H1 (cell line): ENCODE measurements at regions not wholly inside any gene's neighbourhood (a gene's known extent, or its start where the extent isn't known, plus 50 kb on each side); places are given as distances from the start of the nearest gene placed in this dataset.
"Not testable (repeated sequence)": the region's sequence is repeated elsewhere in the genome, so short reads cannot be mapped to it uniquely, and the experiment has no call there.

ENCODE experiments used
- CTCF ChIA-PET: fragments of 300-600 bp; sonication (Branson Sonifier 250); formaldehyde crosslinking; loops from one replicate; lab custom pipeline; 2021; ENCODE audit not compliant: partially characterized antibody; lab: Charles Lee
- POLR2A ChIA-PET: fragments of 300-600 bp; sonication (Branson Sonifier 250); formaldehyde crosslinking; loops from one replicate; lab custom pipeline; 2021; ENCODE audit warnings: inconsistent platforms; ENCODE audit not compliant: partially characterized antibody; lab: Charles Lee
- DNase-seq, 2 experiments: peaks; one replicate each; pipeline versions ENCODE4 v3.0.0 to v3.0.0-alpha.2; 2010 to 2022; ENCODE audit warnings: low spot score in 2 of 2, low read depth in 1 of 2, mixed read lengths in 1 of 2
- FAIRE-seq: peaks from 2 replicates; lab custom pipeline; 2011; peaks lifted over from hg19 to GRCh38; lab: Jason Lieb, UNC
- H2AFZ ChIP-seq: 2 replicates; pipeline ENCODE4 v1.8.1; 2012; ENCODE audit warnings: low read length, inconsistent platforms
- H2AK5ac ChIP-seq: 2 replicates; pipeline ENCODE4 v1.6.1; 2013; ENCODE audit warnings: low read depth, low read length
- H2BK120ac ChIP-seq: replicated peaks from 2 replicates; pipeline ENCODE3; 2013; ENCODE audit warnings: low read depth, low read length, inconsistent platforms
- H2BK12ac ChIP-seq: 2 replicates; pipeline ENCODE4 v1.6.1; 2013; ENCODE audit warnings: low read depth, low read length
- H2BK15ac ChIP-seq: 2 replicates; pipeline ENCODE4 v1.6.1; 2013; ENCODE audit warnings: low read length
- H2BK20ac ChIP-seq: 2 replicates; pipeline ENCODE4 v1.6.1; 2013; ENCODE audit warnings: low read length
- H2BK5ac ChIP-seq: 2 replicates; pipeline ENCODE4 v1.6.1; 2013; ENCODE audit warnings: low read depth, low read length
- H3K14ac ChIP-seq: 2 replicates; pipeline ENCODE4 v1.6.1; 2013; ENCODE audit warnings: inconsistent platforms; ENCODE audit not compliant: insufficient read length
- H3K18ac ChIP-seq: 2 replicates; pipeline ENCODE4 v1.6.1; 2013; ENCODE audit warnings: low read length; ENCODE audit errors: extremely low read depth
- H3K23ac ChIP-seq: 2 replicates; pipeline ENCODE4 v1.6.1; 2013; ENCODE audit warnings: inconsistent platforms; ENCODE audit not compliant: insufficient read length
- H3K23me2 ChIP-seq: 2 replicates; pipeline ENCODE4 v1.6.1; 2013; ENCODE audit warnings: low read depth, low read length
- H3K27ac ChIP-seq: 2 replicates; pipeline ENCODE4 v1.6.1; 2011; ENCODE audit warnings: low read depth, low read length, inconsistent platforms
- H3K27me3 ChIP-seq, 4 experiments: replicated peaks in 1 of 4; 1 replicate in 1 of 4; 2 replicates in 3 of 4; pipeline versions ENCODE4 v1.6.1 to v1.8.1; 2011 to 2013; ENCODE audit warnings: low read length in 3 of 4, mild to moderate bottlenecking in 3 of 4, inconsistent platforms in 2 of 4, mixed read lengths in 2 of 4, moderate library complexity in 1 of 4; ENCODE audit not compliant: control insufficient read depth in 3 of 4, insufficient read depth in 3 of 4; ENCODE audit errors: extremely low read depth in 1 of 4
- H3K36me3 ChIP-seq, 4 experiments: 2 replicates each; pipeline versions ENCODE4 v1.6.1 to v1.8.1; 2011 to 2013; ENCODE audit warnings: mild to moderate bottlenecking in 4 of 4, low read length in 3 of 4, moderate library complexity in 2 of 4, control low read depth in 1 of 4, inconsistent platforms in 1 of 4; ENCODE audit not compliant: insufficient read depth in 4 of 4, control insufficient read depth in 2 of 4
- H3K4ac ChIP-seq: replicated peaks from 2 replicates; pipeline ENCODE3; 2013; ENCODE audit warnings: low read length, low read depth, mixed read lengths, inconsistent platforms; ENCODE audit not compliant: insufficient read length
- H3K4me1 ChIP-seq, 4 experiments: replicated peaks in 1 of 4; 1 replicate in 1 of 4; 2 replicates in 3 of 4; pipeline versions ENCODE4 v1.6.1 to v1.8.1; 2011 to 2013; ENCODE audit warnings: low read length in 3 of 4, inconsistent platforms in 2 of 4, mixed read lengths in 1 of 4; ENCODE audit not compliant: insufficient read depth in 4 of 4, control insufficient read depth in 3 of 4
- H3K4me2 ChIP-seq, 2 experiments: 2 replicates each; pipeline versions ENCODE4 v1.6.1 to v1.8.1; 2011 to 2013; ENCODE audit warnings: low read depth in 2 of 2, low read length in 2 of 2, control low read depth in 1 of 2, inconsistent platforms in 1 of 2, mild to moderate bottlenecking in 1 of 2; ENCODE audit not compliant: insufficient read depth in 1 of 2
- H3K4me3 ChIP-seq, 4 experiments: fragments of 200-600, 300-600 bp in 1 of 4; sonication (generic), shearing (Covaris generic), sonication (Bioruptor Twin) in 1 of 4; 2 replicates each; pipeline versions ENCODE4 v1.5.1 to v1.8.1; 2011 to 2016; ENCODE audit warnings: low read length in 4 of 4, low read depth in 3 of 4, control low read depth in 2 of 4, inconsistent platforms in 2 of 4, mild to moderate bottlenecking in 2 of 4, mixed read lengths in 1 of 4, moderate library complexity in 1 of 4; ENCODE audit not compliant: insufficient read depth in 2 of 4; ENCODE audit errors: extremely low read depth in 1 of 4
- H3K56ac ChIP-seq: replicated peaks from 2 replicates; pipeline ENCODE3; 2013; ENCODE audit warnings: low read depth, mild to moderate bottlenecking, mixed read lengths, low read length, inconsistent platforms; ENCODE audit not compliant: insufficient read length
- H3K79me1 ChIP-seq: 2 replicates; pipeline ENCODE4 v1.6.1; 2013; ENCODE audit warnings: low read depth, low read length, control low read depth
- H3K79me2 ChIP-seq, 2 experiments: 2 replicates each; pipeline versions ENCODE4 v1.6.1 to v1.8.1; 2012 to 2013; ENCODE audit warnings: low read length in 2 of 2, mild to moderate bottlenecking in 2 of 2, inconsistent platforms in 1 of 2; ENCODE audit not compliant: insufficient read depth in 2 of 2, control insufficient read depth in 1 of 2
- H3K9ac ChIP-seq, 4 experiments: replicated peaks in 1 of 4; 1 replicate in 1 of 4; 2 replicates in 3 of 4; pipeline versions ENCODE4 v1.6.1 to v1.8.1; 2011 to 2013; ENCODE audit warnings: low read depth in 3 of 4, low read length in 3 of 4, control low read depth in 2 of 4, mild to moderate bottlenecking in 2 of 4, moderate library complexity in 2 of 4, inconsistent platforms in 1 of 4; ENCODE audit errors: extremely low read depth in 1 of 4
- H3K9me3 ChIP-seq, 2 experiments: 2 replicates each; pipeline versions ENCODE4 v1.6.1 to v1.8.1; 2012 to 2013; ENCODE audit warnings: mild to moderate bottlenecking in 2 of 2, moderate library complexity in 2 of 2, control low read depth in 1 of 2, inconsistent platforms in 1 of 2, low read depth in 1 of 2, low read length in 1 of 2, mixed read lengths in 1 of 2; ENCODE audit not compliant: insufficient read depth in 2 of 2
- H4K20me1 ChIP-seq, 2 experiments: replicated peaks in 1 of 2; 2 replicates each; pipeline versions ENCODE3 to v1.8.1; 2011 to 2013; ENCODE audit warnings: inconsistent platforms in 2 of 2, low read length in 2 of 2, mild to moderate bottlenecking in 1 of 2; ENCODE audit not compliant: insufficient read depth in 2 of 2, control insufficient read depth in 1 of 2
- H4K5ac ChIP-seq: 2 replicates; pipeline ENCODE4 v1.6.1; 2013; ENCODE audit warnings: low read length, low read depth, mixed read lengths, inconsistent platforms; ENCODE audit not compliant: insufficient read length
- H4K8ac ChIP-seq: 2 replicates; pipeline ENCODE4 v1.8.0; 2013; ENCODE audit warnings: mild to moderate bottlenecking, moderate library complexity, low read length, inconsistent platforms; ENCODE audit not compliant: insufficient read depth; ENCODE audit errors: extremely low read depth
- H4K91ac ChIP-seq: replicated peaks from 2 replicates; pipeline ENCODE3; 2013; ENCODE audit warnings: low read length, mixed read lengths, inconsistent platforms; ENCODE audit not compliant: insufficient read length
- WGBS, 2 experiments: shearing (Covaris generic) in 1 of 2; methylation state at CpG; one replicate each; pipeline versions ENCODE4 v1.1.6 to v1.1.7; 2013 to 2015; ENCODE audit warnings: low lambda C conversion rate in 2 of 2, mixed read lengths in 2 of 2, inconsistent platforms in 1 of 2, low coverage in 1 of 2, missing lambda C conversion rate in 1 of 2; ENCODE audit not compliant: insufficient replicate concordance in 2 of 2, insufficient coverage in 1 of 2, insufficient read length in 1 of 2; ENCODE audit errors: extremely low coverage in 1 of 2, missing lambda C conversion rate in 1 of 2; 5-methylcytosine and 5-hydroxymethylcytosine counted together

- H3K23ac ChIP-seq, H3K56ac ChIP-seq, H3K4me3 ChIP-seq, H2BK12ac ChIP-seq, H4K91ac ChIP-seq, H3K18ac ChIP-seq, H2BK120ac ChIP-seq, H4K20me1 ChIP-seq, H2AK5ac ChIP-seq, FAIRE-seq, H4K8ac ChIP-seq, H3K9ac ChIP-seq, H2BK15ac ChIP-seq, DNase-seq, H3K79me2 ChIP-seq, H3K36me3 ChIP-seq, H3K4me1 ChIP-seq, H2BK5ac ChIP-seq, H3K14ac ChIP-seq, POLR2A ChIA-PET, H3K23me2 ChIP-seq, H2AFZ ChIP-seq, H3K4me2 ChIP-seq, H3K9me3 ChIP-seq, H3K79me1 ChIP-seq, H2BK20ac ChIP-seq, H3K4ac ChIP-seq, CTCF ChIA-PET, H3K27ac ChIP-seq, H3K27me3 ChIP-seq, H4K5ac ChIP-seq: not testable (repeated sequence)
- WGBS, 2 experiments: 92% methylated on average over 9 of the region's 9 CpGs; no CpG with 5 or more reads in 1 of the 2 experiments
Observed at GRCh38 chr16:21367733-21368421, 89.8 kb upstream of the CRYM start.

- CTCF ChIA-PET, H3K4me3 ChIP-seq, H3K4ac ChIP-seq, H2BK120ac ChIP-seq, H3K4me1 ChIP-seq, H3K23me2 ChIP-seq, H3K79me1 ChIP-seq, H3K27ac ChIP-seq, H2BK5ac ChIP-seq, H4K5ac ChIP-seq, H2BK20ac ChIP-seq, H3K27me3 ChIP-seq, POLR2A ChIA-PET, H4K91ac ChIP-seq, H4K20me1 ChIP-seq, H3K23ac ChIP-seq, H2BK12ac ChIP-seq, H3K4me2 ChIP-seq, DNase-seq, H3K9me3 ChIP-seq, H2BK15ac ChIP-seq, H3K18ac ChIP-seq, H2AFZ ChIP-seq, H3K79me2 ChIP-seq, H3K36me3 ChIP-seq, H4K8ac ChIP-seq, FAIRE-seq, H3K9ac ChIP-seq, H3K14ac ChIP-seq, H2AK5ac ChIP-seq, H3K56ac ChIP-seq: not testable (repeated sequence)
- WGBS, 2 experiments: 71% methylated on average over 2 of the region's 2 CpGs; no CpG with 5 or more reads in 1 of the 2 experiments
Observed at GRCh38 chr16:21366998-21367397, 88.9 kb upstream of the CRYM start.
